Fibroblast of lung (primary cell): ENCODE measurements at regions not wholly inside any gene's neighbourhood (a gene's known extent, or its start where the extent isn't known, plus 50 kb on each side); places are given as distances from the start of the nearest gene placed in this dataset.
A peak's percentile ranks its signal among the peaks of the same experiment; 100 is the strongest.

Source experiments
- DNase-seq, 2 donors: peaks; one replicate each; pipeline versions ENCODE4 v3.0.0 to v3.0.0-alpha.2; 2010; ENCODE audit warnings: low read depth in 2 of 2
- H2AFZ ChIP-seq: 2 replicates; pipeline ENCODE4 v1.5.1; 2012; ENCODE audit warnings: low read length, control low read depth, inconsistent platforms
- H3K27ac ChIP-seq: 2 replicates; pipeline ENCODE4 v1.5.1; 2011; ENCODE audit warnings: low read length, control low read depth; ENCODE audit not compliant: insufficient read depth
- H3K27me3 ChIP-seq: 2 replicates; pipeline ENCODE4 v1.5.1; 2011; ENCODE audit warnings: mild to moderate bottlenecking, low read length; ENCODE audit not compliant: control insufficient read depth, insufficient read depth
- H3K36me3 ChIP-seq: 2 replicates; pipeline ENCODE4 v1.5.1; 2011; ENCODE audit warnings: low read length; ENCODE audit not compliant: control insufficient read depth, insufficient read depth
- H3K4me1 ChIP-seq: 2 replicates; pipeline ENCODE4 v1.5.1; 2011; ENCODE audit warnings: low read length; ENCODE audit not compliant: control insufficient read depth, insufficient read depth; ENCODE audit errors: extremely low read depth
- H3K4me2 ChIP-seq: 2 replicates; pipeline ENCODE4 v1.5.1; 2011; ENCODE audit warnings: low read length, control low read depth; ENCODE audit not compliant: insufficient read depth; ENCODE audit errors: extremely low read depth
- H3K4me3 ChIP-seq, 4 experiments: fragments of 200-600 bp in 1 of 4; sonication (generic) in 1 of 4; replicated peaks in 1 of 4; 2 replicates each; pipeline ENCODE4 v1.5.1; 2011 to 2016; ENCODE audit warnings: low read length in 4 of 4, low read depth in 3 of 4, mild to moderate bottlenecking in 3 of 4, control low read depth in 2 of 4, inconsistent platforms in 1 of 4, mixed read lengths in 1 of 4; ENCODE audit not compliant: insufficient read depth in 1 of 4; ENCODE audit errors: control extremely low read depth in 1 of 4
- H3K79me2 ChIP-seq: 2 replicates; pipeline ENCODE4 v1.5.1; 2012; ENCODE audit warnings: mild to moderate bottlenecking, low read length, inconsistent platforms; ENCODE audit not compliant: control insufficient read depth, insufficient read depth
- H3K9ac ChIP-seq: 2 replicates; pipeline ENCODE4 v1.5.1; 2011; ENCODE audit warnings: mild to moderate bottlenecking, low read length, control low read depth; ENCODE audit not compliant: insufficient read depth
- H3K9me3 ChIP-seq: 2 replicates; pipeline ENCODE4 v1.5.1; 2012; ENCODE audit warnings: low read depth, low read length; ENCODE audit not compliant: control insufficient read depth, insufficient read depth
- H4K20me1 ChIP-seq: 2 replicates; pipeline ENCODE4 v1.5.1; 2011; ENCODE audit warnings: low read length; ENCODE audit not compliant: control insufficient read depth, insufficient read depth; ENCODE audit errors: extremely low read depth
- EZH2 ChIP-seq: IDR thresholded peaks from 2 replicates; pipeline ENCODE4 v1.5.1; 2012; ENCODE audit warnings: low read length, control low read depth, mild to moderate bottlenecking; ENCODE audit errors: missing control alignments
- TF ChIP-seq, protein P1 (sequence below), 2 donors: IDR thresholded peaks in 1 of 2; conservative IDR thresholded peaks in 1 of 2; 1 replicate in 1 of 2; 2 replicates in 1 of 2; pipeline ENCODE4 v1.5.1; 2011 to 2012; ENCODE audit warnings: low read length in 2 of 2, control low read depth in 1 of 2, inconsistent platforms in 1 of 2, low read depth in 1 of 2, mild to moderate bottlenecking in 1 of 2

DNA sequence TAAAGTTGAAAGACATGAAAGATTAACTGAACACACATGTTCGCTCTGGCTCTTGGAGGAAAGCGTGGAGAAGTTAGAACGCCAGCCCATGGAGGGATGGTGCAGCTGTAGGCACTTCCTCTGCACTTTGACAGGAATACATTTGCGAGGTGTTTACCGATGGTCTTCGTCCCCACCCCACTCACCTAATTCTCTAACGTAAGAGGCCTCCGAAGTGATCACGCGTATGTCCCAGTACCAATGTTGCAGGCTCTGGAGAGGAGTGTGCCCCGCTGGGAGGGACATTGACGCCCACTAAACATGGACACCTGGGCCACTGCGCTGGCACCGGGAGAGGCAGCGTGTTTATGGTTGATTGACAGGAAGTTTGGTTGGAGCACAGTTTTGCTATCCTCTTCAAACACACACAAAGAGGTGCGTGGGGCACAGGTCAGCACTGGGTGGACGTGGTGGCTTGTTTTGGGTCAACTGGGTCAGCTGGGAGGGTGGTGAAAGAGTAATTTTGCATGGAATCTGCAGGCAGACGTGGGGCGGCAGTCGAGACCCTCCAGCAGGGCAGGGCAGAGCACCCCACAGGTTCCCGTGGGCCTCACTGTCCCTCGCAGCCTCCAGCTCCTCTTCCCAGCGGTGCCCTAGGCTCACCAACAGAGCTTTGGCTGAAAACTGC is 110.1 kb downstream of the DLL1 start:
- DNase-seq, result no peak
- Histone ChIP-seq H3K36me3 (no peaks in the 10 kb centered on the region), H3K79me2 (no peaks in the 10 kb centered on the region), H4K20me1 (no peaks in the 10 kb centered on the region), H3K9ac (no peak overlapping the region), H3K4me2 (no peak overlapping the region), H3K9me3 (no peaks in the 10 kb centered on the region), H3K27me3 (no peaks in the 10 kb centered on the region), H2AFZ (no peak overlapping the region), H3K4me1 (no peaks in the 10 kb centered on the region), H3K4me3 (no peak overlapping the region), H3K27ac (no peak overlapping the region)
- TF ChIP-seq, protein P1, sequence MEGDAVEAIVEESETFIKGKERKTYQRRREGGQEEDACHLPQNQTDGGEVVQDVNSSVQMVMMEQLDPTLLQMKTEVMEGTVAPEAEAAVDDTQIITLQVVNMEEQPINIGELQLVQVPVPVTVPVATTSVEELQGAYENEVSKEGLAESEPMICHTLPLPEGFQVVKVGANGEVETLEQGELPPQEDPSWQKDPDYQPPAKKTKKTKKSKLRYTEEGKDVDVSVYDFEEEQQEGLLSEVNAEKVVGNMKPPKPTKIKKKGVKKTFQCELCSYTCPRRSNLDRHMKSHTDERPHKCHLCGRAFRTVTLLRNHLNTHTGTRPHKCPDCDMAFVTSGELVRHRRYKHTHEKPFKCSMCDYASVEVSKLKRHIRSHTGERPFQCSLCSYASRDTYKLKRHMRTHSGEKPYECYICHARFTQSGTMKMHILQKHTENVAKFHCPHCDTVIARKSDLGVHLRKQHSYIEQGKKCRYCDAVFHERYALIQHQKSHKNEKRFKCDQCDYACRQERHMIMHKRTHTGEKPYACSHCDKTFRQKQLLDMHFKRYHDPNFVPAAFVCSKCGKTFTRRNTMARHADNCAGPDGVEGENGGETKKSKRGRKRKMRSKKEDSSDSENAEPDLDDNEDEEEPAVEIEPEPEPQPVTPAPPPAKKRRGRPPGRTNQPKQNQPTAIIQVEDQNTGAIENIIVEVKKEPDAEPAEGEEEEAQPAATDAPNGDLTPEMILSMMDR (conservative IDR thresholded peaks at IDR 0.05 in 1 of 2, IDR thresholded peaks at IDR 0.05 in 1 of 2; ENCODE audit: low read depth in 1 of 2, low read length in 2 of 2), result no peak
- no peak for TF ChIP-seq EZH2

DNA sequence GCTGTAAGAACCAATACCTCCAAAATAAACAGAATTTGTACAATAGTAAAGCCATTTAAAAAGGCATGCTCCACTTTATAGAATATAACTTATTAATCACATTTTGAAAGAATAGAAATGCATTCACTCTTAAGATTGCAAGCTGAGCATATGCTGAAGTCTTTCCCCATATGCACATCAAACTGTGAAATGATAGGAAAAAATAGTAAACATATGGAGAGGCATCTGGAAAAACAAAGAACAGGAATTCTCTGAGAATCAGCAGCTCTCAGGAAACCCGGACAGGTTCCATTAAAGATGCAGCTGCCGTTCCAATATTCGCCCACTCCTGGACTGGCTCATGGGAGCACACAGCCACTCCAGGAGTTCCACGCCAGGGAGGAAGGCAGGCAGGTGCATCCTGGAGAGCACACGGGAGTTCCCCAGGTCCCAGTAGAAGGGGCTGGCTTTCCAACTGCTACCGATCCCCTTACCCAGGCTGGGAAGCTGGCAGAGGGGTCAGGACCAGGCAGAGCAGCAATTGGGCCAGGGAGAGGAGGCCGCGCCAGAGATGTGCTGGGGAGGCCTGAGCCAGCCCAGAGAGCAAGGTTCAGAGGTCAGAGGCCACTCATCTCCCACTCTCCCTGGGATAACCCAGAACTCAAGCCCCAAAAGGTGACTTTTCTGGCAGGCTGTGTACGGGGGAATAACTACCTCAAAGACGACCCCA is 111.1 kb downstream of the DLL1 start:
- H3K27me3 ChIP-seq, result no peaks in the 10 kb centered on the region
- H3K27ac ChIP-seq, result no peak overlapping the region
- DNase-seq, result no peak
- no peak for TF ChIP-seq EZH2
- TF ChIP-seq, protein P1 (conservative IDR thresholded peaks at IDR 0.05 in 1 of 2, IDR thresholded peaks at IDR 0.05 in 1 of 2; ENCODE audit: low read depth in 1 of 2, low read length in 2 of 2), result no peak
- no peak overlapping the region for H3K4me3 ChIP-seq
- no peaks in the 10 kb centered on the region for H3K79me2 ChIP-seq
- H3K4me2 ChIP-seq, result no peak overlapping the region
- no peaks in the 10 kb centered on the region for H4K20me1 ChIP-seq
- H2AFZ ChIP-seq, result no peak overlapping the region
- no peaks in the 10 kb centered on the region for H3K36me3 ChIP-seq
- H3K4me1 ChIP-seq, result no peaks in the 10 kb centered on the region
- H3K9me3 ChIP-seq, result no peaks in the 10 kb centered on the region
- no peak overlapping the region for H3K9ac ChIP-seq

DNA sequence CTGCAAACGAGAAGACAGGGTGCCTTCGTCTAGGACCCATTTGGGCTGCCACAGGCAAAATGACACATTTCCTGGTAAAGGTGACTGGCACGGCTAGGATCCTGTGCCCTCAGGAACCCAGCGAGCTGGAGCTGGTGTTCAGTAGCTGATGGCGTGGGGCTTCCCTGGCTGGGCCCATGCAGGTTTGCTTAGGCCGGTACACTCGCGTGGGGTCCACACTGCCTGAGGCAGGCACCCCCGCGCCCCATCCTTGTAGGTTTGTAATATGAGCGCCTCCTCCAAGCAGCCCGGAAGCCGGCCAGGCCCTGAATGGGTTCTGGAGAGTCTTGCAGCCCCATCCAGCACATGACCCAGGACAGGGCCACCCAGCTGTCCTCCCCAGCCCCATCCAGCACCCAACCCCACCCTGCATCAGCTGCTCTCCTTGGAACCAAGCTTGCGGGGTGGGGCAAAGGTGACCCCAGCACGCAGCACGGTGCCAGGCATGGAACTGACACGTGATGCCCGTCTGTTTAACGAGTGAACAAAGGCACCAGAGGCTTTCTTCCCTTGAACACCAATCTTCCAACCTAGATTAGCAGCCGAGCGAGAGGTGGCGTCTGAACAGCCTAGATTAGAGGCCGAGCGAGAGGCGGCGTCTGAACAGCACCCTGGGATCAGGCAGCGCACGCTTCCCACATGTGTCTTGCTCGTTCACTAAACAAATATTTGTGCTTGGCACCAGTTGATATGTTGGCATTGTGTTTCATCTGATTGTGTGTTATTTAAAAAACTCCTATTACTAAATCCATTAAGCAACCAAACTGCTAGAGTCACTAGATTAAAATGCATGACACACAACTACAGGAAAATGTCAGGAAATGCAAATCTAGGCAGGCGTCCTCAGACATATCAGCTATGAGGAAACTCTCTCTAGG is 112.1 kb downstream of the DLL1 start:
- Histone ChIP-seq H3K27ac (no peak overlapping the region), H3K36me3 (no peaks in the 10 kb centered on the region), H3K4me2 (no peak overlapping the region), H3K79me2 (no peaks in the 10 kb centered on the region), H3K4me1 (no peaks in the 10 kb centered on the region), H3K9me3 (no peaks in the 10 kb centered on the region), H3K9ac (no peak overlapping the region), H4K20me1 (no peaks in the 10 kb centered on the region), H2AFZ (no peak overlapping the region), H3K27me3 (no peaks in the 10 kb centered on the region), H3K4me3 (no peak overlapping the region)
- TF ChIP-seq, protein P1 (conservative IDR thresholded peaks at IDR 0.05 in 1 of 2, IDR thresholded peaks at IDR 0.05 in 1 of 2; ENCODE audit: low read depth in 1 of 2, low read length in 2 of 2), result no peak
- TF ChIP-seq EZH2, result no peak
- DNase-seq, result peak; percentile 68 to 80
